DOHH2 (cell line): ENCODE measurements at regions not wholly inside any gene's neighbourhood (a gene's known extent, or its start where the extent isn't known, plus 50 kb on each side); places are given as distances from the start of the nearest gene placed in this dataset.

Source experiments
- CTCF ChIP-seq: fragments of 200-600 bp; sonication (generic); IDR thresholded peaks from one replicate; pipeline ENCODE4 v1.5.1; 2014; ENCODE audit warnings: antibody characterized with exemption, mild to moderate bottlenecking, low read depth, low read length; ENCODE audit not compliant: poor library complexity, severe bottlenecking
- EZH2phosphoT487 ChIP-seq: fragments of 200-600 bp; sonication (generic); IDR thresholded peaks from 2 replicates; pipeline ENCODE4 v1.6.1; 2017; ENCODE audit warnings: borderline replicate concordance, mild to moderate bottlenecking, antibody characterized with exemption, low read length, moderate library complexity, mixed read lengths

GRCh38 chr14:49959822-49960408 is 67.0 kb downstream of the ARF6 start:
- TF ChIP-seq CTCF (no peak), EZH2phosphoT487 (no peak)
